GM21526 (cell line): ENCODE measurements at regions not wholly inside any gene's neighbourhood (a gene's known extent, or its start where the extent isn't known, plus 50 kb on each side); places are given as distances from the start of the nearest gene placed in this dataset.
"Not testable (repeated sequence)": the region's sequence is repeated elsewhere in the genome, so short reads cannot be mapped to it uniquely, and the experiment has no call there.

Experiments used
- ATAC-seq: cut with Tn5 transposase; IDR thresholded peaks from one replicate; pipeline ENCODE4 v1.9.1; 2021; ENCODE audit warnings: moderate library complexity; ENCODE audit not compliant: unreplicated experiment, low FRiP score

DNA sequence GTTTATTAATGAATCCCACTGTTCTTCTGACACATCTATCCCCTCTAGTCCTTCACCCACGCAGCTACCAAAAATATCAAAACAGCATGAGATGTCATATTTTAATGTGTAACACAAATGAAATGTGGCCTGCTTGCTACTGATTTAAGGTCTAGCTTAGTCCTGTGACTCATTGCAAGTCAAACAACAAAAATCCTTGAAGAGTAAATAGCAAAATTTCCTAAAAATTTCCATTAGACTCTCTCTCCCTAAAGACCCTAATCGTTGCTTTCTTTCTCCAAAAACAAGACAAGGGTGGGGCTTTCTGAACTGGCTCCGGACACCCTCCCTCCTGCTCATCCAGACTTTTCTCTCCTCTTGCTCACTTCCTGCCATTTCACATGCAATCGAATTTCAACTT is 99.9 kb upstream of the IPO5 start:
- no peak for ATAC-seq

DNA sequence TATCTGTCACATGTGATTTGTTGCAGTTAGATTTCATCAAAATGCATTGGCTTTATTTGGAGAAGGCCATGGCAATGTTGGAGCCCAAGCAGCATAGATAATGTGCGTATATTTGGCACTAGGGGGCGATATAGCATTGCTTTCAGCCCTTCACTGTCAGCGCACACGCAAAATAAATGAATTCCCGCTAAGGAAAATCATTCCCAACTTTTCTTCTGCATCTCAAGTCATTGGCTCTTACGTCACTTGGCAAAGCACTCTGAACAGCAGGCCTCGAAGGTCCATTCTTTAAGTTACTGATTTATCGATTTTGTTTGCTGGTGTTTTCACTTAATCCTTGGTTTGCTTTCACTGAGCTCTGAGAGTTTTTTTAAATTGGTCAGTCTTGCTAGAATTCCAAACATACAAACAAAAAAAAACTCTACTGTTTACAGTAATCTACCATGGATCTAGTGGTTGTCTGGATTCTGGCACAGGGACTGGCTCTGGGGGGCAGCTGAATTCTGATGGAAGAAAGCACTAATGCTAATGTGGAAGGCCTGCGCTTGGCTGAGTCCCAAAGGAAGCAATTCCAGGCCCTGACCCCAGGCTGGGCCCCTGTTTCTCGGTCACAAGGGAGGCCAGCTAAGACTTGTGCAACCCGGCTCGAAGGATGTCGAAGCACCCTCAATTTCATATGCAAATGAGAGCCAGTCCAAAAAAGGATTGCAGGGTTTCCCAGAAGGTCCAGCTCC is 97.7 kb upstream of the IPO5 start:
- ATAC-seq, result no peak

DNA sequence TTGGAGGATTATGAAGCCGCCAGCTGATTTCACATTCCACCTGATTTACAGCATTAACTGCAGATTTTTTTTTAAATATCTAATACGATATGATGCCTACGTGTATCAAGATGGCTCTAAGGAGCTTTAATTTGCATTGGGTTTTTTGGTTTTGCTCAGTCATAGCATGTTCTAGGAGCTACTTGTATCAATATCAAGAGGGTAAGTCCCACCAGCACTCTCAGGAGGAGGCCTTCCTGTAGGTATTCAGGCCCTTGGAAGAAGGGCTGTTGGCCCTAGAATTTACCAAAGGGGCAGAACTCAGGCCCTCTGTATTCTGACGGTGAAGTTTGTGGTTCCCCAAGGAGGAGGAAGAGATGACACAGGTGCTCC is 97.2 kb upstream of the IPO5 start:
- ATAC-seq, result no peak

DNA sequence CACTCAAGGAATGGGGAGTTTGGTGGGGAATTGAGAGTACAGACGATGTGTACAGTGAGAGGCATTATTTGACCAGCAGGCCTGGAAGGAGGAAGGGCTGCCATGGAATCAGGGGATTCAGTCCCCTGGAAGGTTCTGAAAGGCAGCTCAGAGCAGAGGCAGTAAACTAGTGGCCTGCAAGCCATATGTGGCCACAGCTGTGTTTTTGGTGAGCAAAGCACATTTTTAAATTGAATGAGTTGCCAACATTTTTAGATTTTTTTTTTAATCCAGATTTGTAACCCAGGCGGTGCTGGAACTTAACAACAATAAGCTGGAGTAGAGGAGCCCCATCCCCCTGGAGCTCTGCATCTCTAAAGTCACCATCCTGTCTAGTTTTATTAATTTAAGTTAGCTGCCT is 95.3 kb upstream of the IPO5 start:
- ATAC-seq, result no peak

DNA sequence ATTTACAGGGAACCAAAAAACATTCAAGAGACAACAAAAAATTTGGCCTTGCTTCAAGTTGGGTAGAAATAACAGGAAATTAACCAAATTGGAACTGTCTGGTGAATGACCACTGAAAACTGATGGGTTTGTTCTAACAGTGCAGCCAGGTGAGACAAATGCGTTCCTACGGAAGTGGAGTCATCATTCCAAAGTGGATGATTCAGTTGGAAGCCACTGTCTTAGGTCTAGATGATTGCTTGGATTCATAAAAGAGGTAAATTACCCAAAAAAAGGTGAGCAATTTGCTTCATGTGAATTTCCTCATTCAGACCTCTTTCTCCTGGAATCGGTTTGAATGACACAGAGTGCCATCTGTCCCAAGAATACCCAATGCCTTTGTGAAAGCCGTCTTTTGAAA is 87.1 kb upstream of the IPO5 start:
- ATAC-seq, result no peak

DNA sequence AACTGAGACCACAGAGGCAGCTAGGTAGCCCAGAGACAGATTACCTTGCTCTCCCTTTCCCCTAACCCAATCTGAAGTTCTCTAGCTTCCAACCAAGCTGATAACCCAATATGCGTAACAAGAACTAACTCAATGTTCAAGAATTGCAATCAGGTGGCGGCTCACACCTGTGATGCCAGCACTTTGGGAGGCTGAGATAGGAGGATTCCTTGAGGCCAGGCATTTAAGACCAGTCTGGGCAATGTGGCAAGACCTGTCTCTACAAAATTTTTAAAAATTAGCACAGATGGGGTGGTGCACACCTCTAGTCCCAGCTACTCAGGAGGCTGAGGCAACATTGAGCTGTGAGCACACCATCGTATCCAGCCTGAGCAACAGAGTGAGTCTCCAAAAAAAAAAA is 86.7 kb upstream of the IPO5 start:
- no peak for ATAC-seq

DNA sequence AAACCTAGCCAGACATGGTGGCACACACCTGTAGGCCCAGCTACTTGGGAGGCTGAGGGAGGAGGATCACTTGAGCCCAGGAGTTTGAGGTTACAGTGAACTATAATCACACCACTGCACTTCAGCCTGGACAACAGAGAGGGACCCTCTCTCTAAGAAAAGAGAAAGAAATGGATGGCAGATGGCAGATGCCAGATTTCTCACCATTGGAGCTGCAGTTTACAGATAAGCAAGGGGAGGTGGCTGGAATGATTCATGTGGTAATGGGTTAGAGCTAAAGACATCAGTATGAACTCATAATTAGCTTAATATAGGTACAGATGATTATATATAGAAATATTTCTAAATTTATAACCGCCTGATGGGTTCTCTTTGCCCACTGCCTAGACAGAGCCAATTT is 80.1 kb upstream of the IPO5 start:
- no peak for ATAC-seq

DNA sequence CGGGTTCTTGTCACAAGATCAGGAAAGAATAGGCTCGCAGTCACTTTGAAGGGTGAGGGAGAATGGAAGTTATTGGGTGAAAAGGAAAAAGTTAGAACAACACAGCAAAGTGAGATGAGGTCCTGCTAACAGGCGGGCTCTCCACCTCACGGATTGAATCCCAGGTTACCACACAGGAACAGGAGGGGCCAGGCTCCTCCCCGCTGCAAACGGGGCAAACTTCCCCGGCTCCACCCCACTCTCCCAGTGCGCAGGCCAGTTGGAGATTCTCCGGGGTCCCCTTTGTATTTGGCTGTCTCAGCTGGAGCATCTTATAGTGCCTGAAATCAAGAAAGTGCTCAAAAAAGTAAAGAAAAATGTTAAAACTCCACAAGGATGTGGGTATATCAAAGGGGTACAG is 78.3 kb upstream of the IPO5 start:
- no peak for ATAC-seq

DNA sequence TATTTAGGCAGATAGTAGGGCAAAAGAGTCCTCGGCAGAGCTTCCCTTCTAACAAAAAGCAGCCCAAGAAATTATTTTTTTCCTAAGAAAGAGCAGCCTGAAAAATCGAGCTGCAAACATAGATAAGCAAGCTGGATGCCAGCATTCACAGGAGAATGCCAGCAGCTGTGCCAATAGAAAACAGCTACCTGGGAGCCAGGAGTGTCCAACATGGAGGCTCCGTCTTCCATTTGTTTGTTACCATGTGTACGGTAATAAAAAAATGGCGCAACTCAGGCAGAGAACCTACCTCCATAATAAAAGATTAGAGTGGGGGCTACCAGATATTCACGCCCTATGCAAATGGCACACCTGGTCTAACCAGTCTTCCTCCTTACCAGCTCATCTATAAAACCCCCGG is 77.6 kb upstream of the IPO5 start:
- ATAC-seq, result no peak

DNA sequence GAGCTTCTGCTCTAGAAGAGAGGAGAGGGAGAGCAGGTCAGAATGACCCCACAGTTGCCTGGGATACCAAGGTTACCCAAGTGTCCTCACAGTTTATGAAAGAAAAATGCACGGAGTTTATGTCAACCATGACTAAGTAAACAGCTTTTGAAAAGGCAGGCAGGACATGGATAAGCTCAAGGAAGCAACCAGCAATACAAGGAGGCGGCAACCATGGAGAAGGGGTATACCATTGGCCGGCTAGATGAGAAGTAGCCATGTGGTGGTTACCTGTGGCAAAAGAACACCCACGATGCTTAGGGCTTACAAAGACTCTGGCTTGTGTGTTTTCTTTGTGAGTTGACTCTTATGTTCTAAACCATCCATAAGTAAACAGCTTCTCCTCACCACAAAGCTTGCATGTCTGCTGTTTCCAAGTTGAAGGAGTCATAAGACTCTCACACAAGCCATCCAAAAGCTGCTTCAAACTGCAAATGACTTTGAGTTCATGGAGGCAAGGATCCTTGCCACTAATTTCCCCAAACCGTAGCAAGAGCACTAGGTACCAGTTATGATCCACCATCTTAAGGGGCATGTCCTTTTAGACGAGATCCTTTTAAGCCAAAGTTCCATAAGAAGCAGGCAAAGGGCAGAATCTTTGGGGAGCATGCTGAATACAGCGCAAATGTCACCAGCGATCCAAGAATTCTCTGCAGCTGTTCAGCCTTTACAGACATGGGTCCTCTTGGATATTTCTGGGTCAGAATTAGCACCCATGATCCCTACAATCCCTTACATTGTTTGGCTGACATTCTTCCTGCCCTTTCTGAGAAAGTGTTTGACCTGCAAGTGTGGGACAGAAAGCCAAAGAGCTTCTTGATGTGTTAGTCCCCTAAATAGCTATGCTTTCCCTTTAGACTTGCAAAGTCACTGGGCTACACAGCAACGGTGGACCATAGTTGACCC is 74.8 kb upstream of the IPO5 start:
- no peak for ATAC-seq

DNA sequence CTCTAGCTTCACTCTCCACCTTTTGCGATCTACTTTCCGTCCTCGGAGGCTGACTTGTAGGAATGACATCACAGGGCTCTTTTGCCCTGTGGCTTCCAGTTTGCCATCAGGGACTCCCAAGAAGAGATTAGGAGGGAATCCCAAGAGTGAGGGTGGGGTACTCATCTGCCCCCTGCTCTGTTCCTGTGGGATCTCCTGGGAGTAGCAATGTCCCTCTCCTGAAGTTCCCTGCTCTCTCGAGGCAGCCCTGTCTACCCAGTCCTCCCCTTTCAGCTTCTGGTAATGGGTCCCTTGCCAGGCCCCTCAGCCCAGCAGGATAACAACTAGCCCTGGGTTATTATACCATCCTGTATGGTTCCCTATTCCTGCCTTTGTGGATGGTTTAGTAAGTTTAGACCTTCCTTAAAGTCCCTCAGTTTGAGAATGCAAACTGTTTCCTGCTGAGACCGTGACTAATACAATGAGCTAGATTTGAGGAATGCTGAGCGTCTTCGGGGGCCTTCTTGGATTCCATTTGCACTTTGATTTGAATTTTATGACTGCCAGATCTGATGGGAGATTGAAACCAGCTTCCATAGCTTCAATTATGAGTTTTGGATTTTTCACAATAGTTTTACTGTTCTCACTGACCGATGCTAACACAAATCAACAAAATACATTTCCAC is 73.7 kb upstream of the IPO5 start:
- no peak for ATAC-seq

DNA sequence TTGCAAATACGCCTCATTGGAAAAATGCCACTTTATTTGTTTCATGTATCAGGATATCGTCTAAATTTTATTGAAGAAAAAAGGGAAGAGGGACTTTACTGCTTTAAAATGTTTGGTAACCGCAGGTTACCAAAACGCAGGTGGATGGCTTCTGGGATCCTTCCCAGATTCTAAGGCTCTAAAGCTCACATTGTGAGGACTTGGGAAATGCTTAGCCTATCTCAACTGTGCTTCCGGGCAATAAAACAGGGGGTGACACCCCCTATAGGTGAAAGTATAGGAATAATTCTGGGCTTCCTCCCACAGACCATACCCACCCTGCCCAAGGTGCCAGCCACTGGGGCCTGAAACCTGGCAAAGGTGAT is 73.2 kb upstream of the IPO5 start:
- no peak for ATAC-seq

DNA sequence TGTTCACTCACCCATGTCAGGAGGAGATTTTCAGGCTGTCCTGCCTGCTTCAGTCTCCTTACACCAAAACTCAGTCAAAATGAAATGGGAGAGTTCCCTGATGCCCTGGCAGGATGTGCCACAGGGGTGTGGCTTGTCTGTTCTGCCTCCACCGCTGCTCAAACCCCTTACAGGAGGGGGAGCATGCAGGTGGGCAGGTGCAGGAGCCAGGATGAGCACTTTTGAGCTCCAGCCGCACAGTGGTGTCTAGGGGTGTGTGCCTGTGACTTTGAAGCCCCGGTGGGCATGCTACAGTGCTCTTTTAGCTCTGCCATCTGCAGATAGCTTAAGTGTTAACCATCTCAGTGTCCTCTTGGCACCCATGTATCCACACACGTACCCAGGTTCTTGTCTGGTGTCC is 71.9 kb upstream of the IPO5 start:
- ATAC-seq, result no peak

DNA sequence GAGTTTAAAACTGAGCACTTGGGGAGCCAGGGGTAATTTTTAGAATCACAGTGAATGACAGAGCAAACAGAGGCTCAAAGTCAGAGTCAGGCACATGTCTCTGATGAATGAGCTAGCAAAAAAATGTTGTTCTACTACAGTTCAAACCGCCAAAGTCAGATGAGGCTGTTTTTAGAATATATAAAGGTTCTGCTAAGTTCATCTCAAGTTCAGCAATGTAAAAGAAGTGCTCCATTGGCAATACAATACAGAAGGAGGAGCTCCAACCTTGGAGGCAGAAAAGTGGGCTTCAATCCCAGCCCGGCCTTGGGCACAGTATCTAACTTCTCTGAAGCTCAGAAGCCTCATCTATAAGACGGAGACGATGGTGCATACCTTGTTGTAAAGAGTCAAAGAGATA is 70.1 kb upstream of the IPO5 start:
- ATAC-seq, result no peak

DNA sequence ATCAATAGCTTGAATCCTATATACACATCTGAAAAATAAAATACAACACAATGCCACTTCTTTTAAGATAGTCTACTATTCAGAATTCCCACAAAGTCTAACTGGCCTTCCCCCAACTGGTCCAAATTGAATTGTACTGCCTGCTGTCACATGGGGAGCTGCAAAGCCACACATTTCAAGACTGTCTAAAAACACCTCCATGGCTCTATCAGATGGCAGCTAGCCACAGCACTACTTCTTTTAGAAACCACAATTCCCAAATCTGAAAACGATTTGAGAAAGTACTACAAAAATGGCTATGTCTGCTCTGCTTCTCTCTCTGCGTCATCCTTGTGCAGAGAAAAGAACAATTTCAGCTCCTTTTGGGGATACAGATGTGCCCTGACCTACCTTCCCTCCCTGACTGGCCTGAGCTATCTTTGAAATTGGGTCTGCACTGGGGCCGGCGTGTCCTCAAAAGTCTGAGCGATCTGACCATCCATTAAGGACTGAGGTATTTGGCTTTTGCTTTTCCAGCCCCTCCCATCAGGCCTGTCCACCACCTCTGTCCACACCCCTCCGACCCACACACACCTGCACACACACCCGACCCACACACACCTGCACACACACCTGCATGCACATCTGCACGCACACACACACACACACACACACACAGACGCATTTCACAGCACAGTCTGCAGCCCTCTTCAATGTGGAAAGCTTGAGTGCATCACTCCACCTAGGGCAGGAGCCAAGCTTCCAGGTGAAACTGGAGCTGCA is 68.6 kb upstream of the IPO5 start:
- no peak for ATAC-seq

DNA sequence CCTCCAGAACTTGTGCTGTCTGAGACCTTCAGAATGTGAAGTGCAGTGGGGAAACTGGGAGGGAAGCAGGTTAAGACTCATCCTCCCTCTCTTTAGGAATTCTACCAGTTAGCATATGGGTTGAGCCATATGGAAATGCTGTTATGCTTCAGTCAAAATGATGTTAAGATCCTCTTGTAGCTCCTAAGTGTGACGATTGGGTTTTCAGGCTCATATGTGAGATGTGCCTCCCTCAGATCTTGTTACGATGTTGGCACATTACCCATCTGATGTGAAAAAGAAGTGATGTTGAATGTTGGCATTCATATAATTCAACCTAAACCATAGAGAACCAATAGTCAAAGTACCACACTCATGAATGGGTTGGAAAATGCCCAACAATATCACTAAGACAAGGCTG is 67.8 kb upstream of the IPO5 start:
- ATAC-seq, result no peak

DNA sequence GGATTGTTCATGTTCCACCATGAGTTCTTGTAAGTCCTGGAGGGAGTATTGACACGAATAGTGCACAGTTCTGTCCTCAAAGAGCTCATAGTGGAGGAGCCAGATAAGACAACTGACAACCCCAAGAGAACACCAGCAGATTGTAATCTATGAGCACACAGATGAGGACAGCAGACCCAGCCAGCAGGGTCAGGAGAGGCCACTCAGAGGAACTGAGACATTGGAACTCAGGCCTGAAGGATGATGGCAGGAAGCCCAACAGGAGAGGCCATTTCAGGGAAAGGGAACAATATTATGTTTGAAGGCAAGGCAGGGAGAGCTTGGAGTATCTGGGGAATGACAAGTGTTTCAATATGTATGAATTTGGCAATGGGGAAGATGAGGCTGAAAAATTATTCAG is 63.7 kb upstream of the IPO5 start:
- ATAC-seq, result no peak

DNA sequence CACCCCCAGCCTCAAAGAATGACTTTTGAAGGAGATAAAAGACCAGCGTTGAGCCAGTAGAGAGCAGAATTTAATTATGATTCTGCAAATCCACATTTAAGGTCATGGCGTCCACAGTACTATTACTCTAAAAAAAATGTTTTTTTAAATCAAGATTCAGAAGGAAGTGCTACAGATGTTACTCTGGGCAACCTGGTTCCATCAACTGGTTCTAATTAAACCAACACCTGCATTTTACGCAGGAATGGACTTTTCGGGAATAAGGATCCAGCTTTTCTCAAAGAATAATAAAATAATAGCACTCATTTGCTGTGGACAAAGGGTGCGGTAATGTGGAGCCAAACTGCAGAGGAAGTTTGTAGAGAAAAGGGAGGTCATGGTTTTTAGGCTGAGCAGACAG is 62.9 kb upstream of the IPO5 start:
- no peak for ATAC-seq

DNA sequence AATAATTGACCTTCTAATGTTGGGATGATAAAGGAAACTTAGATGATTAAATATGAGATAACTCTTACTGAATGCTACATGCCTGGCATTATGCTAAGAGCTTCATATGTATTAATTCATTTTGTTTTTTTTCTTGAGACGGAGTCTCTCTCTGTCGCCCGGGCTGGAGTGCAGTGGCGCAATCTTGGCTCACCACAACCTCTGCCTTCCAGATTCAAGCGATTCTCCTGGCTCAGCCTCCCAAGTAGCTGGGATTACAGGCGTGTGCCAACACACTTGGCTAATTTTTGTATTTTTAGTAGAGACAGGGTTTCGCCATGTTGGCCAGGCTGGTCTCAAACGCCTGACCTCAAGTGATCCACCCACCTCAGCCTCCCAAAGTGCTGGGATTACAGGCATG is 61.5 kb upstream of the IPO5 start:
- not testable (repeated sequence) for ATAC-seq

DNA sequence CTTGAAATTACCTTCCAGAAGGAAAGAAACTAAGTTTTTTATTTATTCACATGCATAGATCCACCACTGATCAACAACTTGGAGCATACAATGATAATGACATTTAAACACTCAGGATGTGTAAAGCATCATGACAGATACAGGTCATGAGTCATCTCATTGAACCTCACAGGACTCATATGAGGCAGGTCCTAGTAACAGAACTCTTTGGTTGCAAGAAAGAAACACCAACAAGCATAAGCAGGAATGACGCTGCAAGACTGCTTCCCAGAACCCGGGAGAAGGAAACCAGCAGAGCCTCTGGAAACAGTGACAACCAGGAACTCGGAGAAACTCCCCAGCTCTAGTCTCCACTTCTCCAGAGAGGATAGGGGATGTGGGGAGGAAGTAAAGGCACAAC is 60.8 kb upstream of the IPO5 start:
- no peak for ATAC-seq

DNA sequence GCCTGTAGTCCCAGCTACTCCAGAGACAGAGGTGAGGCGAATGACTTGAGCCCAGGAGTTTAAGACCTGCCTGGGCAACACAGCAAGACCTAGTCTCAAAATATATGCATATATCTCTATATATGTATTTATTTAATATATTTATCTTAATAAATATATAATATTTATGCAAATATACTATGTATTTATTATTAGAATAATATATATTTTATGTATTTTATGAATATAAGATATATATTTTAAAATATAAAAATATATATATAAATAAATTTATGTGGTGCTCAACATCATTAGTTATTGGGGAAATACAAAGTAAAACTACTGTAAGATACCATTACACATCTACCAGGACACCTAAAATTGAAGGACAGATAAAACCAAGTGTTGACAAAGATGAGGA is 58.1 kb upstream of the IPO5 start:
- ATAC-seq, result no peak
